Limb (tissue), 2 donors: ENCODE measurements at regions not wholly inside any gene's neighbourhood (a gene's known extent, or its start where the extent isn't known, plus 50 kb on each side); places are given as distances from the start of the nearest gene placed in this dataset.

ENCODE experiments used
- DNase-seq, 2 donors: peaks; one replicate each; pipeline ENCODE4 v3.0.0-alpha.2; 2016; ENCODE audit errors: extremely low spot score in 2 of 2

DNA sequence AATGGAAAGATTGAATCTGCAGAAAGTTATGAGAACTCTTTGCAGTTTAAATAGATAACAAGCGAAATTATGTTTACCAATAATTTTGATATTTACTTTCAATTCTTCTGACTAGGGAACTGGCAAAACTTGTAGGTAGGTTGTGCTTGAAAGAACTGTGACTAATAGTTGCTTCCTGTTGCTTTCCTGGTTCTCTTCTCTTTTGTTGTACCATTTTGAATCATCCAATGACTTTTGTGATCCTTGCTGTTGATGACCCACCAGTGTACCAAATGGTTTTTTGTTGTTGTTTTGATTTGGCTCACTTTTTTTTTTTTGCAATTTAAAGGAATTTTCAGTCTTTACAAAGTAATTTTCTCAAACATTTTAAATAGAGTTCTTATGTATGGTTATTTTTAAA, 64.9 kb upstream of the DCBLD2 start:
- DNase-seq, result no peak

DNA sequence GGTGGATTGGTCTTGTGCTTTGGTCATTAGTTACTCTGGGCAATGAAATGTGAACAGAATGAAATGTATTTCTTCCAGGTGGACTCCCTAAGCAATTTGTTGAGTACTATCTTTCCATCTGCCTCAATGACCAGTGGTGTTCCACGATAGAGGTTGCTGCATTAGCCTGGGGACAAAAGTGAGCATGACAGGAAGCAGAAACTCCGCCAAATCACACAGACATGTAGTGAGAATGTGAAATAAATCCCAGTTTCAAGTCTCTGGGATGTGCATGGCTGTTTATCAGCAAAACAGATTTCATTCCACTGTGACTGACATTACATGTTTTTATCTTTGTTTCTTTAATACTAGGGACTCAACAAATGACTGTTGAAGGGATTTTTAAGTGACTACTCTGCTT, 63.3 kb upstream of the DCBLD2 start:
- DNase-seq, result no peak

DNA sequence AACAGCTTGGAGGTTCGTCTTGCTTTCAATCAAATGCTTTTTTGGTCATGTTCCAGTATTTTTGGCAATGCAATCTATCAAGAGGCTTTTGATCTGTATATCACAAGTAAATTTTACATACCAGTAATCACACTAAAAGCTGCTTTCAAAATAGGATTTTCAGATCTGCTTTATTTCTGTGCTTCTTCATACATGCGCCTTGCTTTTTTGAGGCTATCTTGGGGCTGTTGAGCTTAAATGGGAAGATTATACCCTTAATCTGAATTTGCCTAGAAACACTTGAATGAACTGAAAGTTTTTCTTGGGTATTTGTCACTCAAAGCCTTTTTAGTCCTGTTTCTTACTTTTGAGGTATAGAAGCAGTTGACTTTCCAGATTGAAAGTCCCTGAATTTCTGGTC, 62.1 kb upstream of the DCBLD2 start:
- DNase-seq, result no peak

DNA sequence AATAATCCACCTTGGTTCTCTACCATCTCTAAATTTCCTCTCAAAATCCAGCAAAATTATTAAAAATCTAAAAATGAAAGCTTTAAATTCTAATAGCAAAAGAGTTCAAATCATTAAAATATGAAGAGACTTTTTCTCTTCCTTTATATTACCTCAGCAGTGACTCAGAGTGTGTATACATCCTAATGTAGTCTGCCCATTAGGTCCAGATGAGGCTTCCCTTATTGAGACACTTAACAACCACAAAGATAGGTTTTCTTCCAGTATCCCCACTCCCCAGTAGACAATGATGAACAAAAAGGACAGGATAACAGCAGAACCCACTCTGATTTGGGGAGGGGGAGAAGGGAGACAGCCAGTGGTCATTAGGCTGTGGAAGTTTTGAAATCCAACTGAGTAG, 61.5 kb upstream of the DCBLD2 start:
- DNase-seq, result no peak

DNA sequence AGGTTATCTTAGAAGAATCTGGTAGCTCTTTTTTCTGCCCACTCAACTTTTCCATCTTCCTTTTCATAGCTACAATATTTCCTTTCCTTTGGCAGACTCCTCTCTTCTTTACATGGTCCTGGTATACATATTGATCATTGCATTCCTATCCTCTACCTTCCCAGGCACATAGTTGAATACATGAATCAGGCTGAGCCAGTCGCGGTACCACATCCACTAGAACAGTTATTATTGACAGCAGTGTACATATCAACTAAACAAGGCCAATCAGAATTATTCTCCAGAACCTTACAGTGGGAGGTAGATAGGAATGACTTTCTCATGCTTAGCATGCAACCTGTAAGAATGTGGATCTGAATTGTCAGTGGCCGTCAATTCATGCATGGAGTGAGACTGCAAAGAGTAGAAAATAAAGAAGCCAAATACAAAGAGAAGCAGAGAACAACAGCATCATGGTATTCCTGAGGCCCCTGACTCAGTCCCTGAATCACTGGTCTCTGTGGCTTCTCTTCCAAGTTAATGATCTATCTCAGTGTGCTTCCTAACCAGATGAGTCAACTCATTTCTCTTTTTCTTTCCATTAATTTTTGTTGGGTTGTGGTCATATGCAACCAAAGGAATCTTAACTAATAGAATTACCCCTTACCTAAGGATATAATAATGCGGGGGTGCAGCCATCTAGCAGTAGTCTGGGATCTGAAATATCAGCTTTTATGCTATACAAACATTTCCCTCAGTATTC, 60.9 kb upstream of the DCBLD2 start:
- no peak for DNase-seq

DNA sequence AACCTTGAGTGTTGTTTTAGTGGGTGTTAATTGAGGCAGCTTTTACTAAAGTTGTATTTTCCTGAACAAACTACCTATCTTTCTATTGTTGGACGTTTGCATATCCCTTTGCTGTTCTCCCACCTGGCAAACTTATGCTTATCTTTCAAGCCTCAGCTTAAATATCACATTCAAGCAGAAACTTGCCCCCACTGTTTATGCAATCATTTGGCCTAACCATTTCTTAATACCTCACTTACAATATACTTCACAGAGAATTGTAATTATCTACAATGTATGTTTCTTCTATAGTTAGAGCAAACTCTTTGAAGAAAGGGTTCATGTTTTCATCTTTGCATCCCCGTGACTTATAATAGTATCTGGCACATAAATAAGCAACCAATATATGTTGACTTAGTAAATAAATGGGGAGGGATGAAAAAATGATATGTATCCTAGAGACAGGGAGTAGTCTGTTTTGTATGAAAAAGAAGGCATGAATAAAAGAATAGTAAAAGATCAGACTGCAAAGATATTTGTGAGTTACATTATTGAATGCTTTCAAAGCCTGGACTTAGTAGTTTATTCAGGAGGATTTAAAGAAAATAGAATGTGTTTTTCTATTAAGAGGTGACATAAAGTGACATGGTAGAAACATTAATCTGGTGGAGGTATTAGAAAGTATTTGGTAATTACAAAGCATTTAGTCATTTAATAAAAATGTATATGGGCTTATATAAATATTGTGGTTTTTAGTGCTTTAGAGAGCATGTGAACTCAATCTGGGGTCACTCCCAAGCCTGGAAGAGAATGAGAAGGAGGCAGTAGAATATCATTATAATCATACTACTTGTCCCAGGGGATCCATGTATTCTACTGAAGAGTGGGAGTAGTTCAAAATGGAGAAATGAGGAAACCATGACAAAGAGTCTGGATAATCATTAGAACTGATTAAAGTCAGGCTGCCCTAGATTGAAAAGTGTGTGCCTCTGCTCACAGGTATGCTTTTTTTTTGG, 60.0 kb upstream of the DCBLD2 start:
- no peak for DNase-seq

DNA sequence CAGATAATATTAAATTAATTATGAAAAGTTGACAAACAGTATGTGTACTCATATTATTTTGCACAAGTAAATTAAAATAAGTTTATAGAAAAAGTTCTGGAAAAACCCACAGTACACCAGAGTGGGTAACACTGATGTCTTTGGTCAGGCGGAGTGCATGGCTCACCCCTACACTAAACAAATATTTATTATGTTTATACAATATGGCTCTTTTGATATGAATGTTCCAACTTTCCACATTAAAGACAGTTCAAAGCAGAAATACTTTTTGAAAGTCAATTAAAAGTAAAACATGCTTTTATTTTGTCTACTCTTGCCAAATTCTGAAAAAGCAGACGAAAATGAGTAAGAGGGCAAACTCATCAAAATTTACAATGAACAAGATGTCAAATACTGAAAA, 56.2 kb upstream of the DCBLD2 start:
- no peak for DNase-seq

DNA sequence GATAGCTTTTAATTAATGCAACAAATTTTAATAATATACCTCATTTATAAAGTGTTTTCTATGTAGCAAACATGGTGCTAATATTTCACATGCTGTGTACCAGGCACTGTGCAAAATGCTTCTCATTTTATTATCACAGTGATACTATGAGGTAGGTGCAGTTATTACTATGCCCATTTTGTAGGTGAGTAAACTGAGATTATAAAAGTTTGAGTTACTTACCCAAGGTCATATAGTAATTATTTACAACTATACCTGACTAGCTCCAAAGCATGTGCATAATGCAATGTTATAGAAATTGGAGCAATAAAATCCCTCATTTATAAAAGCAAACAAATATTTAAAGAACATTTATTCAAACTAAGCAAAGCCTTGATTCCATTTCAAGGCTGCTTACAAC, 54.5 kb upstream of the DCBLD2 start:
- no peak for DNase-seq

DNA sequence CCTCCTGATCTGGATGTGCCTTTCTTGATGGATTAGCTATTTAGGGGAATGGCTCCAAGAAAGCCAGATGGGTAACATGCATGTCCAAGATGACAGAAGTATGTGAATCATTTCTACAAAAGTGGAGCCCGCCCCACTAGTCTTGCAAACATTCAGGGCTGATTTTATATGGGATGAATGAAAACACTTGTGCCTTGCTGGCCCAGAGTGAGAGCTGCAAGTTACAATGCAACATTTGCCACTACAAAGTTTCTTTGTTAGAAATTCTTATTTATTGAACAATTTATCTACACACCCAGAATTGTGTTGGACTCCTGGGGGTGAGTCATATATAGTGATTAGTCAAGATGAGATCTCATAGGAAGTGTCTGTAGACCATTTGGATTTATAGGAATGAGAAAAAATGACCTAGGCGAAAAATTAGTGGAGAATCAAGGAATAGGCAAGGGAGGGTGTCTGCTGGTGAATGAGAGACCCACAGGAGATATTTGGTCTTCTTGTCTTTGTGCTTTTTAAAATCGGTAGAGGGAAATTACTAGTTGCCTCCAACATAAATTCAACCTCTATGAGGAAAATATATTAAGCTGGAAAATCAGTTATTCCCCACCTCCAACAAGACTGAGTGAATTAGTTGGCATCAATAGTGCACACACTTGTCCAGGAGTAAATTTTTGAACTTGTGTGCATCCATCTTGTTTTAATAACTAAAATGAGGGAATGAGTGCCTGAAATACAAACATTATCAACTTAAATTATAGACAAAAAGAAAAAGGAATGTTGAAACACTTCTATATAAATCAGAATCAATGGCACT, 53.5 kb upstream of the DCBLD2 start:
- peak in 1 of 2 donors; percentile 52 for DNase-seq

DNA sequence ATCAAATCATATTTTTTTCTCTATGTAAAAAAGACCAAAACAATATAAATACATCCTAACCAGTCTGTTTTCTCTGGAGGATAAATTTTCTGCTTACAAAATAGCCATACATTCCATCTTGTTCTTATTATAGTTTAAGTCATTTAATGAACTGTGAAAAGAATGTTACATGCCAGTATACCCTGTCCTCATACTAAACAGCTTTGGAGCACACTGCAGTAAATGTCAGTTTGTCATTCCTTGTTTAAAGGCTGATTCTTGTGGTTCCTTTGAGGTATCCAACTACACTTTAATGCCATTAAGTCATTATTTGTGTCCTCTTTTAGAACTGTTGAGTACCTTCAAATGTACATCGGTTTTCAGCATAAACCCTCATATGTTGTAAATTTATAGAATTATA, 52.7 kb upstream of the DCBLD2 start:
- peak in 1 of 2 donors; percentile 65 for DNase-seq

DNA sequence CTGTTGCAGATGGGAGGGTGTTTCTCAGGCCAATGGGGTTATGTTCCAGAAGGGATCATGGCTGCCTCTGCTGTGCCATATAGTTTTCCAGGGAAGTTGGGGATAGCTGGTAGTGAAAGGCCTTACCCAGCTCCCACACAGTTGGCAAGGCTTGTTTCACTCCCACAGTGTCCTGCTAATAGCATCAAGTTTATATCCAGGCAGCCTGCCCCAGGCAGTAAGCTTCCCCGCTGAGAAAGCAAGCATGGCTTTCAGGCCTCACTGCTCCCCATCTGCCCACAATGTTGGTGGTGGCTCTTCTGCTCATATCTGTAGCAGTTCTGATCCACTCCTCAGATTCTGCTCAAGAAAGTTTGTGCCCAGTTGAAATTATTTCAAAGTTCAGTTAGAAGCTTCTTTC, 50.9 kb upstream of the DCBLD2 start:
- DNase-seq, result no peak
